ENCODE measurements at regions not wholly inside any gene's neighbourhood (a gene's known extent, or its start where the extent isn't known, plus 50 kb on each side); places are given as distances from the start of the nearest gene placed in this dataset.

DNA sequence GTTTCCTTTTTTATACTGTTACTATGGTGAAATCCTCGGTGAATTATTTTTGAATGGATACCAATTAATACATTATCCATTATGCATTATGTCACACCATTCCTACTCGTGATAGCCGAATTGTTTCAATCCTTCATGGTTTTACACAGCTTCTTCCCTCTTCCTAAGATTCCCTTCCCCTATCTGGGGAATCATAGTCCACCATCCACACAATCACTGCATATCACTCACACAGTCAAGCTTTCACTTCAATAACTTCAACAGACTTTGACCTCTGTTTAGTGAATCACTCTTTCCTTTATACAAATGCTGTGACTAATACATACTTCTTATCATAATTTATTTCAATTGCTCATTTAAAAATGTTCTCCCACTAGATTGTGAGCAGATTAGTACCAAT, 1108.1 kb upstream of the LRRTM1 start:
- TF ChIP-seq CTCF (IDR thresholded peaks at IDR 0.05; ENCODE audit: low read length) (no peak), EZH2 (IDR thresholded peaks at IDR 0.05; ENCODE audit: borderline replicate concordance, low read length) (no peak)
